Lower lobe of right lung (tissue), 2 donors: ENCODE measurements at regions not wholly inside any gene's neighbourhood (a gene's known extent, or its start where the extent isn't known, plus 50 kb on each side); places are given as distances from the start of the nearest gene placed in this dataset.

Experiments
- ATAC-seq, 2 donors: fragments of 200-7000 bp; cut with Tn5 transposase; one replicate each; pipeline ENCODE4 v1.9.1; 2020 to 2022; ENCODE audit warnings: mild to moderate bottlenecking in 2 of 2, moderate library complexity in 2 of 2
- DNase-seq: peaks from one replicate; pipeline ENCODE4 v3.0.0-alpha.2; 2020
- H3K27ac ChIP-seq: fragments of 200-600 bp; one replicate; pipeline ENCODE4 v1.8.0; 2022
- H3K27me3 ChIP-seq: fragments of 200-600 bp; one replicate; pipeline ENCODE4 v1.8.0; 2022; ENCODE audit warnings: low read depth
- H3K36me3 ChIP-seq: fragments of 200-600 bp; one replicate; pipeline ENCODE4 v1.8.0; 2022; ENCODE audit warnings: mild to moderate bottlenecking
- H3K4me1 ChIP-seq: fragments of 200-600 bp; one replicate; pipeline ENCODE4 v1.8.0; 2022
- H3K4me3 ChIP-seq: fragments of 200-600 bp; one replicate; pipeline ENCODE4 v1.8.0; 2022; ENCODE audit warnings: mild to moderate bottlenecking
- H3K9me3 ChIP-seq: fragments of 200-600 bp; one replicate; pipeline ENCODE4 v1.8.0; 2022
- intact Hi-C: fragments of 100-400 bp; cut with DNase I; formaldehyde crosslinking; loops from one replicate; pipeline ENCODE4 v1.11.0; 2022
- TF ChIP-seq, protein P1 (sequence below): fragments of 200-600 bp; IDR thresholded peaks from one replicate; pipeline ENCODE4 v1.8.0; 2022; ENCODE audit warnings: antibody characterized with exemption, mild to moderate bottlenecking
- donor health status: DM: no; HTN: yes; CAD: no; lungs with severe emphysema.

DNA sequence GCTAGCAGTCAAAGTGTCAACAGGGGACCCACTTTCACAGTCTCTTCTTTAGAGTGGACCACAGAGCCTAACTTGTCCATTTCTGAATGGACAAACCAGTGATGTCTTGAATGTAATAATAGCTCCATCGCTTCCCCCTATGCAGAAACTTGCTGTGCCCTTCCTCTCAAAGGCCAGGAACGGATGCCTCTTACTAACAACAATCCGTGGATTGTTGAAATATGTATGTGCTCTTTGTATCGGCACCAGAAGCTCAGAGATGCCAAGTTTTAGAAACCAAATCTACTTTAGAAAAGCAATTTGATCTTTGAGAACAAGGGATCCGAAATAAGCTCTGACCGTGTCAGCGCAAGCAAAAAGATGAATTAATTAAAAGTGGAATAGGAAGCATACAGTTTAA is 259.5 kb upstream of the POU2AF2 start:
- intact Hi-C loops, result no loop called here
- no peaks in the 10 kb centered on the region for H3K4me1 ChIP-seq
- ATAC-seq (no peak), DNase-seq (no peak)
- H3K27ac ChIP-seq, result no peak overlapping the region
- no peak overlapping the region for H3K4me3 ChIP-seq
- H3K9me3 ChIP-seq, result no peaks in the 10 kb centered on the region
- H3K27me3 ChIP-seq, result no peaks in the 10 kb centered on the region
- TF ChIP-seq, protein P1, sequence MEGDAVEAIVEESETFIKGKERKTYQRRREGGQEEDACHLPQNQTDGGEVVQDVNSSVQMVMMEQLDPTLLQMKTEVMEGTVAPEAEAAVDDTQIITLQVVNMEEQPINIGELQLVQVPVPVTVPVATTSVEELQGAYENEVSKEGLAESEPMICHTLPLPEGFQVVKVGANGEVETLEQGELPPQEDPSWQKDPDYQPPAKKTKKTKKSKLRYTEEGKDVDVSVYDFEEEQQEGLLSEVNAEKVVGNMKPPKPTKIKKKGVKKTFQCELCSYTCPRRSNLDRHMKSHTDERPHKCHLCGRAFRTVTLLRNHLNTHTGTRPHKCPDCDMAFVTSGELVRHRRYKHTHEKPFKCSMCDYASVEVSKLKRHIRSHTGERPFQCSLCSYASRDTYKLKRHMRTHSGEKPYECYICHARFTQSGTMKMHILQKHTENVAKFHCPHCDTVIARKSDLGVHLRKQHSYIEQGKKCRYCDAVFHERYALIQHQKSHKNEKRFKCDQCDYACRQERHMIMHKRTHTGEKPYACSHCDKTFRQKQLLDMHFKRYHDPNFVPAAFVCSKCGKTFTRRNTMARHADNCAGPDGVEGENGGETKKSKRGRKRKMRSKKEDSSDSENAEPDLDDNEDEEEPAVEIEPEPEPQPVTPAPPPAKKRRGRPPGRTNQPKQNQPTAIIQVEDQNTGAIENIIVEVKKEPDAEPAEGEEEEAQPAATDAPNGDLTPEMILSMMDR, result no peak
- H3K36me3 ChIP-seq, result no peaks in the 10 kb centered on the region

DNA sequence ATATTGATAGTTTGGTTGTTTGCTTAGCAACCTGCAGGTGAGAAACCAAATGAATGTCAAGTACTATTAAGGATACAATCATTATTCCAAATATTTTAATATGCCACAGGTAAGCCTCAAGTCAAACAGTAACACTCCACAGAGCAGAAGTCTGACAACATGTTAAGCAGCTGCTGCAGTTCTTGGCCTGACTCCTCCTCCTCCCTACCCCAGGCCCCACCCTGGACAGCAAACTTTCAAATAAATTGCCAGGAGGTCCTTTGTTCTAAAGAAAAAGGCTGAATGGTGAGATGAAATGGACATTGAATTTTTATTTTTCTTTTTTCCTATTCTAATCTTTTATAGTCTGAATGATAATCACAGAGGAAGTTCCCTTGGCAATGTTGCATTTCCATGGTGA is 260.0 kb upstream of the POU2AF2 start:
- DNase-seq, result no peak

DNA sequence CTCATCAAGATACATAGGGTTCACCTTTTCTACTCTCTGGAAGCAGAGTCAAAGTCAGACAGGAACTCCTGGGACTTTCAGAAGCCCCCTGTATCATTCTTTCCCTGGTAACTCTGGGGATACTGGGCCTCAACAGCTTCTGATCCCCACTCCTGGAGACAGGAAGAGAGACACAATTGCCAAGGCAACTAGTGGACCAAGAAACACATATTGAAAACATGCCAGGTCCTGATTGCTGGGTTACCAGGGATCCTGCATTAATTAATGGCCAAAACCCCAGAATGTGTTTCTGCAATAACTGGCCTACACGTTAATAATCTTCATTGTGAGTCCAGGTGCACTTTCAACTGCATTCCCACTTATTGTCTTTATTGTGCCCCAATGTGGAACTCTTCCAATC is 260.8 kb upstream of the POU2AF2 start:
- Histone ChIP-seq H3K4me3 (no peak overlapping the region), H3K9me3 (no peaks in the 10 kb centered on the region), H3K27me3 (no peaks in the 10 kb centered on the region), H3K4me1 (no peaks in the 10 kb centered on the region), H3K36me3 (no peaks in the 10 kb centered on the region), H3K27ac (no peak overlapping the region)
- intact Hi-C loops, result no loop called here
- TF ChIP-seq, protein P1, result no peak
- no peak for DNase-seq
- no peak for ATAC-seq

More for the DNA sequence above, 260.0 kb upstream of the POU2AF2 start:
- intact Hi-C loops, result no loop called here
- Histone ChIP-seq H3K4me3 (no peak overlapping the region), H3K4me1 (no peaks in the 10 kb centered on the region), H3K27me3 (no peaks in the 10 kb centered on the region), H3K9me3 (no peaks in the 10 kb centered on the region), H3K36me3 (no peaks in the 10 kb centered on the region), H3K27ac (no peak overlapping the region)
- TF ChIP-seq, protein P1, result no peak
- no peak for ATAC-seq

DNA sequence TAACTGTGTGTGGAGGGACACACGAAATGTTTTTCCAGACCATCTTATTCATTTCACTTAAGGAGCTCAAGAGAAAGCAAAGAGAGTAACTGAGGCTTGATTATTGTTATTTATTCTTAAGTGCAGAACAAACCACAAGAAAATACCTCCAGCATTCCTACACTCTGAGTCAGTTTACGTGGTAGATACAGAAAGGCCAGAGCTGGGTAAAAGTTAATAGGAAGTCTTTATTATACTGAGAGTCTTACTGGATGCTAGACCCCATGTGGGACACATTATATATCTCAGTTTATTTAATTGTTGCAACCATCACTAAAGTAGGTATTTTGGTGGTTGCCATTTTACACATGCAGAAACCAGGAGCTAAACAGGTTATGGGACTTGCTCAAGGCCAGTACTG is 261.4 kb upstream of the POU2AF2 start:
- H3K9me3 ChIP-seq, result peaks cover 4% of the 10 kb centered on the region
- DNase-seq (no peak), ATAC-seq (no peak)
- no peaks in the 10 kb centered on the region for H3K4me1 ChIP-seq
- intact Hi-C loops, result no loop called here
- no peak overlapping the region for H3K27ac ChIP-seq
- no peaks in the 10 kb centered on the region for H3K36me3 ChIP-seq
- TF ChIP-seq, protein P1, result no peak
- H3K4me3 ChIP-seq, result no peak overlapping the region
- no peaks in the 10 kb centered on the region for H3K27me3 ChIP-seq

DNA sequence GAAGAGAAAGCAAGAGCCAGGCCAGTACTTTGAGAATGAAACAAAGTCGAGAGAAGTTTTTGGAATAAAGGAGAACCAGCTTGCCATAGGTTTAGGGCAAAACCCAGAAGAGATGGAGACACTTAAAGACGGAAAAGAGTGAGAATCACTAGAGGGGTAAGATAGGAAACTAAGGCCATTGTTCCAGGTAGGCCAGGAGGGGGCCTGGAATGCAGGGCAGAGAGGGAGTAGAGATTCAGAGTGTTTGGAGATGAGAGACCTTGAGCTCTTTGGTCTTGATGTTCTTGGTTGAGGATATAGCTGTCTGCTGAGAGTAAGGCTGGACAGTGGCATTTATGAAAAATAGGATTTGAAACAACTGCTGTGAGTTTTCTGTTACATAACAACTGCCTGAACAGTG is 263.3 kb upstream of the POU2AF2 start:
- no peaks in the 10 kb centered on the region for H3K4me1 ChIP-seq
- no peak overlapping the region for H3K27ac ChIP-seq
- ATAC-seq (no peak), DNase-seq (no peak)
- intact Hi-C loops, result no loop called here
- no peaks in the 10 kb centered on the region for H3K36me3 ChIP-seq
- no peak overlapping the region for H3K4me3 ChIP-seq
- H3K27me3 ChIP-seq, result no peaks in the 10 kb centered on the region
- peaks cover 4% of the 10 kb centered on the region for H3K9me3 ChIP-seq
- TF ChIP-seq, protein P1, result no peak

DNA sequence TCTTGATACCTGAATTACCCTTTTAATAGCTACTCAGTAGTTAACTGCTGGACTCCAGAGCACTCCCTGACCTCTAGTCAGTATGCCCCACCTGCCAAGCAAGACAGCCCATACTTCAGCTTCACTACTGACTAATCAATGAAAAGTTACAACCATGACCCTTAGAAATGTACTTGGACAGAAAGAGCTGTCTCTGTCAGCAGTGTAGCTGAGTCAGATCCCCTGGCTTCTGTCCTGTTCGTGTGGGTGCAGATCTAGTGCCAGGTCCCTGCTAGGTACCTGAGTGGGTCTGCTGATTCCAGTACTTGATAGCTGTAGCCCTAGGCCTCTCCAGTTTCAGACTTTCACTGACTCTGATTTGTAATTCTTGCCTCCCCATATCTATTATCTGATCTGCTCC is 265.8 kb upstream of the POU2AF2 start:
- H3K4me1 ChIP-seq, result no peaks in the 10 kb centered on the region
- intact Hi-C loops, result no loop called here
- H3K9me3 ChIP-seq, result peaks cover 4% of the 10 kb centered on the region
- no peak for ATAC-seq
- H3K27me3 ChIP-seq, result no peaks in the 10 kb centered on the region
- H3K4me3 ChIP-seq, result no peak overlapping the region
- DNase-seq, result no peak
- no peaks in the 10 kb centered on the region for H3K36me3 ChIP-seq
- TF ChIP-seq, protein P1, result no peak
- no peak overlapping the region for H3K27ac ChIP-seq
